Prostate gland (tissue), 2 donors: ENCODE measurements at regions not wholly inside any gene's neighbourhood (a gene's known extent, or its start where the extent isn't known, plus 50 kb on each side); places are given as distances from the start of the nearest gene placed in this dataset.

Experiments used
- DNase-seq: peaks from one replicate; pipeline ENCODE4 v3.0.0-alpha.2; 2019; ENCODE audit warnings: low spot score
- H3K27ac ChIP-seq, 2 donors: fragments of 200-600 bp; sonication (generic); 2 replicates each; pipeline ENCODE4 v1.5.1; 2017 to 2019
- H3K27me3 ChIP-seq: fragments of 200-600 bp; sonication (generic); replicated peaks from 2 replicates; pipeline ENCODE4 v1.5.1; 2019; ENCODE audit not compliant: insufficient read depth
- H3K36me3 ChIP-seq, 2 donors: fragments of 200-600 bp; sonication (generic); 1 replicate in 1 of 2; 2 replicates in 1 of 2; pipeline versions ENCODE4 v1.5.1 to v1.8.1; 2017 to 2019
- H3K4me1 ChIP-seq: fragments of 200-600 bp; sonication (generic); replicated peaks from 2 replicates; pipeline ENCODE4 v1.5.1; 2019
- H3K4me3 ChIP-seq, 2 donors: fragments of 200-600 bp; sonication (generic); 2 replicates each; pipeline ENCODE4 v1.5.1; 2017 to 2019
- H3K9me3 ChIP-seq: fragments of 200-600 bp; sonication (generic); 2 replicates; pipeline ENCODE4 v1.5.1; 2017
- CTCF ChIP-seq, 4 experiments: fragments of 200-600 bp in 2 of 4; fragments of 450-650 bp in 2 of 4; sonication (generic) in 2 of 4; IDR thresholded peaks; 1 replicate in 3 of 4; 2 replicates in 1 of 4; pipeline ENCODE4 v1.5.1; 2016 to 2019; ENCODE audit warnings: antibody characterized with exemption in 4 of 4, mild to moderate bottlenecking in 2 of 4, moderate library complexity in 2 of 4
- POLR2A ChIP-seq: fragments of 450-650 bp; IDR thresholded peaks from one replicate; pipeline ENCODE4 v1.6.1; 2016; ENCODE audit warnings: antibody characterized with exemption, mild to moderate bottlenecking
- POLR2AphosphoS5 ChIP-seq: sonication (generic); formaldehyde crosslinking; IDR thresholded peaks from one replicate; pipeline ENCODE4 v1.6.1; 2017; ENCODE audit warnings: antibody characterized with exemption
- WGBS: methylation state at CpG from one replicate; pipeline ENCODE4 v1.1.5; 2018; 5-methylcytosine and 5-hydroxymethylcytosine counted together
- intact Hi-C: fragments of 100-400 bp; cut with DNase I; formaldehyde crosslinking; loops from one replicate; pipeline ENCODE4 v1.14.2; 2022

DNA sequence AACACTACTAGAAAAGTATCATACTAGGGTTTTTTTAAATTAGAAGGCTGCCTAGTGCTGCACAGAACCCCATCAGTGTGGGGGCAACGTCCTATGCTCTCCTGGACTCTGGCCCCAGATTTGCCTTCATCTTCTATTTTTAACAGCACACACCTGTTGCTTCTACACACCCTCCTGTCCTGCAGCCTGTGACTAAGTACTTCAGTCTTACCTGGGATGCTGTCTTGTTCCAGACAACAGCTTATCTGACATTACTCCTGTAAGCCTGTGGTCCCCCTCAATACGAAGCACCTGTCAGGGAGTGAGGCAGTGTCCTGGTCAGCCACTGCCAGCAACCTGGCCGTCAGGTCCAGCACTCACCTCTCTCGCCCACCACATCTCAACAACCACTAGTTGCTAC, 247.6 kb upstream of the PSMD7 start:
- no peak for DNase-seq
- H3K36me3 ChIP-seq = no peaks in the 10 kb centered on the region
- 76% methylated on average over 4 of the region's 4 CpGs for WGBS
- H3K27ac ChIP-seq = no peak overlapping the region
- TF ChIP-seq POLR2AphosphoS5 (no peak), CTCF (IDR thresholded peaks at IDR 0.05) (no peak), POLR2A (no peak)
- intact Hi-C loops = no loop called here
- no peak overlapping the region for H3K4me3 ChIP-seq
- no peaks in the 10 kb centered on the region for H3K9me3 ChIP-seq
- H3K4me1 ChIP-seq = no peaks in the 10 kb centered on the region
- H3K27me3 ChIP-seq = no peaks in the 10 kb centered on the region

- intact Hi-C loops = no loop called here
- no peak overlapping the region for H3K4me3 ChIP-seq
- DNase-seq = no peak
- 46% methylated on average over 5 of the region's 5 CpGs for WGBS
- TF ChIP-seq POLR2AphosphoS5 (no peak), POLR2A (no peak), CTCF (IDR thresholded peaks at IDR 0.05) (no peak)
- no peaks in the 10 kb centered on the region for H3K4me1 ChIP-seq
- no peak overlapping the region for H3K27ac ChIP-seq
- H3K27me3 ChIP-seq = no peaks in the 10 kb centered on the region
- H3K36me3 ChIP-seq = no peaks in the 10 kb centered on the region
- no peaks in the 10 kb centered on the region for H3K9me3 ChIP-seq
These were observed 250.1 kb upstream of the PSMD7 start for GRCh38 chr16:74046524-74046923.

- Histone ChIP-seq H3K27me3 (no peaks in the 10 kb centered on the region), H3K36me3 (no peaks in the 10 kb centered on the region), H3K9me3 (no peaks in the 10 kb centered on the region), H3K4me3 (no peak overlapping the region), H3K27ac (no peak overlapping the region), H3K4me1 (no peaks in the 10 kb centered on the region)
- DNase-seq = no peak
- WGBS = 85% methylated on average over 3 of the region's 3 CpGs
- intact Hi-C loops = no loop called here
- TF ChIP-seq CTCF (IDR thresholded peaks at IDR 0.05) = no peak
These were observed 251.1 kb upstream of the PSMD7 start for GRCh38 chr16:74045513-74045912.

- Histone ChIP-seq H3K9me3 (no peaks in the 10 kb centered on the region), H3K36me3 (no peaks in the 10 kb centered on the region), H3K27ac (no peak overlapping the region), H3K4me3 (no peak overlapping the region), H3K27me3 (no peaks in the 10 kb centered on the region), H3K4me1 (no peaks in the 10 kb centered on the region)
- WGBS = 24% methylated on average over 1 of the region's 1 CpG
- DNase-seq = no peak
- TF ChIP-seq CTCF (IDR thresholded peaks at IDR 0.05) = no peak
- no peak for TF ChIP-seq POLR2A
- TF ChIP-seq POLR2AphosphoS5 = no peak
- intact Hi-C loops = no loop called here
These were observed 260.8 kb upstream of the PSMD7 start for GRCh38 chr16:74035816-74036215.

GRCh38 chr16:74034862-74035261, 261.8 kb upstream of the PSMD7 start:
- no peaks in the 10 kb centered on the region for H3K27me3 ChIP-seq
- no peaks in the 10 kb centered on the region for H3K36me3 ChIP-seq
- no peak overlapping the region for H3K27ac ChIP-seq
- H3K4me1 ChIP-seq = no peaks in the 10 kb centered on the region
- no peak for TF ChIP-seq CTCF (IDR thresholded peaks at IDR 0.05)
- TF ChIP-seq POLR2A = no peak
- 20% methylated on average over 4 of the region's 4 CpGs for WGBS
- H3K9me3 ChIP-seq = no peaks in the 10 kb centered on the region
- intact Hi-C loops = no loop called here
- DNase-seq = no peak
- no peak overlapping the region for H3K4me3 ChIP-seq
